ENCODE measurements at regions not wholly inside any gene's neighbourhood (a gene's known extent, or its start where the extent isn't known, plus 50 kb on each side); places are given as distances from the start of the nearest gene placed in this dataset.

DNA sequence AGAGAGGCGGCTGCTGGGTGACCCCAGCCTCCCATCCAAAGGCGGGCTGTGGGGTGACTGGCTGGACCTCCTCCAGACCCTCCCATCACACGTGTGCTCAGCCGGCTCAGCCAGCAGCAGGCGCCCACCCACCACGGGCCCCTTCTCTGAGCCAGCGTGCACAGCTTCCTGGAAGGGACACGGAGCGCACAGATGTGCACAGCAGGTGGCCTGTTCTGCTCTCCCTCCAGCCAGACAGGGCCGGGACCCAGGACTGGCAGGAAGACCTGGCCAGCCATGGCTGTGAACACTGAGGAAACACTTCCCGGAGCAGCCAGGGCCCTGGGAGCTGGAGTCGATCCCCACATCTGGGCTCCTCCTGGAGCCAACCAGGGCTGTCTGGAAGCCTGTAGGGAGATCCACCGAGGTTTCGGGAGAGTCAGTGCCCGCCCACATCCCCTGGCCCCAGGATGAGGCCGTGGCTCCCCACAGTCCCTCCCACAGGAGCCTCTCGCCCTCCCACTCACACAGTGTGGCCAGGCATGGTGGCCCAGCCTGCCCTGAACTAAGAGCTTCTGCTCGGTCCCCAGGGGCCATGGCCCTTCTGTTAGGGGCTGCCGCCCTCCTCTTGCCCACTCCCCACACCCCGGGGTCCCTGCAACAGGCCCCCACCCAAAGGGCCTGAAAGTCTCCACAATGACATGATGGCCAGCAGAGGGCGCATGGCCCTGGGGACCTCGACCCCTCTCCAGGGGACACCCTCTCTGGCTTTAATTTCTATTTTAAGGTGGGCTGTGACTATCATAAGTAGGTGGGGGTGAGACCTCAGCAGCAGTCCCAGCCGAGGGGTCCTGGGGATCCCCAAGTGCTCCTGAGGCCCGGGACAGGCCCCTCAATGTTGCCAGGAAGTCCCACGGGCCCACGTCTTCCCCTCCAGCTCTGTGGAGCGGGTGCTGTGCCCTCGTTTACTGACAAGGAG lies 90.6 kb upstream of the FGF3 start:
- no peak for DNase-seq (ENCODE audit: insufficient read length, low spot score)
- FAIRE-seq = no peak
- TF ChIP-seq POLR2AphosphoS5 (IDR thresholded peaks at IDR 0.05; ENCODE audit: low read depth, low read length) (no peak), PAX5 (IDR thresholded peaks at IDR 0.05; ENCODE audit: insufficient read depth, low read length, severe bottlenecking) (no peak), TAF1 (IDR thresholded peaks at IDR 0.05; ENCODE audit: low read depth, low read length) (no peak), POLR2A (IDR thresholded peaks at IDR 0.05; ENCODE audit: low read depth, low read length) (no peak), SPI1 (IDR thresholded peaks at IDR 0.05; ENCODE audit: low read depth, low read length) (no peak), POU2F2 (IDR thresholded peaks at IDR 0.05; ENCODE audit: low read depth, low read length) (no peak)

DNA sequence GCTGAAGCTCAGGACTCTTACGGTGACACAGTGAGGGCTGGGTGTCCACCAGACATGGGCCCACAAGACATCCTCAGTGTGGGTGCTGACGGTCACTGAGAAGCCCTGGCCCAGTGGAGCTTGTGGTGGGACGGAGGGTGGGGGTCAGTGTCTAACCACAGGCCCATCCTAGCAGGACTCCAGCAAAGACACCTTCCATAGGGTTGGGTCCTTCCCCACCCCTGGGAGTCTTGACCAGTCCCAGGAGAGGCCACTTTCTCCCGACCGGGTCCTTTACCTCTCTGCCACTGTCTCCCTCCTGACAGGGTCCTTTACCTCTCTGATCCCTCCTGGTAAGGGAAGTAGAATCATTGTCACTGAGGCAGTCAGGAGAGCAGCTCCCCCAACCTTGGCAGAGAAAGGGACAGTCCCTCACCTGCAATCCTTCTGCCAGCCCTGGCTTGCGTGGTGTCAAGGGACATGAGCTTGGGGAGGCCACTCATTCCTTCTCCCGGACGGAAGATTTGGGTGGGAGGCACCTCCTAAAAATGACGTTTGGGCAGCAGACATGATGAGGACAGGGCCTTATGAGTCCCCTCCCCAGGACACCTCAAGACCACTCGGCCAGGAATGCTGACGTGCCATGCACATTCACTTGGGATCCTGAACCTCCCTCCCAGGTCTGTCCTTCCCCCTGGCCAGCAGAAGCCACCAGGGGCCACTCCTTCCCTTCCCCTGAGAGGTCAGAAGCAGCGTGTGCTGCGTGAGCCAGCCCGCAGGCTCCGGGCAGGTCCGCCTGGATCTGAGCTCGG lies 91.5 kb upstream of the FGF3 start:
- FAIRE-seq (no peak), DNase-seq (ENCODE audit: insufficient read length, low spot score) (no peak)
- TF ChIP-seq POLR2A (IDR thresholded peaks at IDR 0.05; ENCODE audit: low read depth, low read length) (no peak), POLR2AphosphoS5 (IDR thresholded peaks at IDR 0.05; ENCODE audit: low read depth, low read length) (no peak), POU2F2 (IDR thresholded peaks at IDR 0.05; ENCODE audit: low read depth, low read length) (no peak), SPI1 (IDR thresholded peaks at IDR 0.05; ENCODE audit: low read depth, low read length) (no peak), TAF1 (IDR thresholded peaks at IDR 0.05; ENCODE audit: low read depth, low read length) (no peak), PAX5 (IDR thresholded peaks at IDR 0.05; ENCODE audit: insufficient read depth, low read length, severe bottlenecking) (no peak)

DNA sequence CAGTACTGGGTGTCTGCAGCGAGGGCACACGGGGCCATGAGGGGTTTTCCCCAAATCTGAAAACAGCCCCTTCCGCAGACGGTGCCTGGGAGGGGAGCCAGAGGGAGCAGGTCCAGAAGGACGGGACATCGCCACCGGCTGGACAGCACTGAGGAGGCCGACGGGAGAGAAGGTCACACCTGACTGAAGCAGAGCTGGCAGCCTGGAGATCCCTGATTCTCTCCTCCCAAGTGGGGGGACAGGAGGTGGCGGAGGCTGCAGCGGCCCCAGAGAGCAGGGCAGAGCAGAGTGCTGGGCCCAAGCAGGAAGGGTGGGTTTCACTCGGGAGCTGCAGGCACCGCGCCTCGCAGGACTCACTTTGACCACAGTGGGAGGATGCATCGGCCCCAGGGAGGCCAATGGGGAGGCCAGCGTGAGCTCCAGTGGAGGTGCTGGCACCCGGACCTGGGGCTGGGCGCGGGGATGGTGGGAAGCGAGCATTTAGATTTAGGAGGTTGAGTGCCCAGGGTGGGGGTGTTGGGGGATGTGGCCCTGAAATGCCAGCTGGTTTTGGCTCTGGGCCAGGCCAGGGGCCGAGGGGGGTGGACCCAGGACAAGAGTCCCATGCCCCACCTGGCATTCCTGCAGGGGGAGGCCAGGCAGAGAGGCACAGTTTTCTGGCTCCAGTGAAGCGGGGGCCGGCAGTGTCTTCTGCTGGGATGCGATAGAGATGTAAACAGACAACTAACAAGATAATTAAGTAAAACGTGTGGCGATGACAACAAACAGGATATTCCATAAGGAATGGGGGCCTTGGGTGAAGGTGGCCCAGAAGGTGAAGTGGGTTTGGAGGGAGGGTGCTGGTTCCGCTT lies 92.3 kb upstream of the FGF3 start:
- TF ChIP-seq POLR2AphosphoS5 (IDR thresholded peaks at IDR 0.05; ENCODE audit: low read depth, low read length) (no peak), TAF1 (IDR thresholded peaks at IDR 0.05; ENCODE audit: low read depth, low read length) (no peak), POLR2A (IDR thresholded peaks at IDR 0.05; ENCODE audit: low read depth, low read length) (no peak), POU2F2 (IDR thresholded peaks at IDR 0.05; ENCODE audit: low read depth, low read length) (no peak), PAX5 (IDR thresholded peaks at IDR 0.05; ENCODE audit: insufficient read depth, low read length, severe bottlenecking) (no peak), SPI1 (IDR thresholded peaks at IDR 0.05; ENCODE audit: low read depth, low read length) (no peak)
- no peak for FAIRE-seq

DNA sequence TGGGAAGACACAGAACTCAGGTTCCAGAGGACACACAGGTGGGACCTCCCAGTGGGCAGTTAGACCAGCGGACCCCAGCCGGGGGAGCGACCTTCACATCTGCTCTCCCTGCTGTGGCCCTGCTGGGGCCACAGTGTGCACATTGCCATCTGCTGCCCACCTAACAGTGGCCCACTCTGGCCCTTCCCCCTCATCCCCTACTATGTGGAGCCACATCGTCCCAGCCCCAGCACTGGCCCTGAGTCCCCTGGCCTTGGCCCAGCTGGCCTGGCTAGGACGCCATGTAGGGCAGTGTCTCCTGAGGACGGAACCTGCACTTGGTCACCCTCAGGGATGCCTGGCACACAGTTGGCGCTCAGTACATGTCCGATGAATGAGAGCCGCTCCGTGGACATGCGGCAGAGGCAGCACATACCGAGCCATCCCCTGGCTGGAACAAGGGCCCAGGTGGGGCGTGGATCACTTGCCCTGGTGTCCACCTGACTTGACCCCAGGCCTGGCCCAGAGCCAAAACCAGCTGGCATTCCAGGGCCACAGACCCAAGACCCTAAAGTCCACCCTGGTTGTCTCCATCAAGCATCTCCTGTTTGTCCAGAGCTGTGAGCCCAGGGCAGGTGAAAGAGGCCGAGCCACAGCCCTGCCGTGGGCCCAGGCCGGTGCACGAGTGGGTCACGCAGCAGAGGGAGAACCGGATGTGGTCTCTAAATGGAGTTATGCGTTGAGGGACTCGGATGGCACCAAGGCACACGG lies 93.1 kb upstream of the FGF3 start:
- DNase-seq (ENCODE audit: insufficient read length, low spot score) = no peak
- TF ChIP-seq PAX5 (IDR thresholded peaks at IDR 0.05; ENCODE audit: insufficient read depth, low read length, severe bottlenecking) (no peak), POLR2AphosphoS5 (IDR thresholded peaks at IDR 0.05; ENCODE audit: low read depth, low read length) (no peak)
- no peak for FAIRE-seq

More for the DNA sequence above, 92.3 kb upstream of the FGF3 start:
- no peak for DNase-seq (ENCODE audit: insufficient read length, low spot score)

DNA sequence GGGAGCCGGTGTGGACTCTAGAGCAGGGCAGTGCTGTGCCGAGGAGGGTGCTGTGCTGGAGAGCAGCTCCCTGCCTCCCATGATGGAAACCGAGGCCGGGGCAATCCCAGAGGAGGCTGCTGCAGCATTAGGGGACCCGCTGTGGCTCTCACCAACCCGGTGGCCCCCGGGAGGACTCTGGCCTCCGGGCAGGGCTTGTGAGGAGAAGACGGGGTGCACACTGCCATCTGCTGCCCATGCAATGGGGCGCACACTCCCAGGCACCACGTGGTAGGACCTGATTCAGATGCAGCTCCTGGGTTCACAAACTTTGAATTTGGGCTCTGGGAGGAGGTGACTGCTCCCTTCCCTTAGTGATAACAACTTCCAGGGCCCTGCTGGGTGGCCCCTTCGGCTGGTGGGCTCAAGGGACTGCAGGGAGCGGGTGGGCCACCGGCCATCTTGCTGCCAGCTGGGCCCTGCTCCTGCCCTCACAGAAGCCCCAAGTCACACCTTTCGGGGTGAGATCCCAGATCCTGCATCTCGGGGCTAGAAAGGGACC lies 93.8 kb upstream of the FGF3 start:
- DNase-seq (ENCODE audit: insufficient read length, low spot score) (no peak), FAIRE-seq (no peak)
- no peak for TF ChIP-seq PAX5 (IDR thresholded peaks at IDR 0.05; ENCODE audit: insufficient read depth, low read length, severe bottlenecking)
- TF ChIP-seq POLR2AphosphoS5 (IDR thresholded peaks at IDR 0.05; ENCODE audit: low read depth, low read length) = no peak
- no peak for TF ChIP-seq POU2F2 (IDR thresholded peaks at IDR 0.05; ENCODE audit: low read depth, low read length)
- no peak for TF ChIP-seq POLR2A (IDR thresholded peaks at IDR 0.05; ENCODE audit: low read depth, low read length)
- TF ChIP-seq SPI1 (IDR thresholded peaks at IDR 0.05; ENCODE audit: low read depth, low read length) = no peak
- TF ChIP-seq TAF1 (IDR thresholded peaks at IDR 0.05; ENCODE audit: low read depth, low read length) = no peak

DNA sequence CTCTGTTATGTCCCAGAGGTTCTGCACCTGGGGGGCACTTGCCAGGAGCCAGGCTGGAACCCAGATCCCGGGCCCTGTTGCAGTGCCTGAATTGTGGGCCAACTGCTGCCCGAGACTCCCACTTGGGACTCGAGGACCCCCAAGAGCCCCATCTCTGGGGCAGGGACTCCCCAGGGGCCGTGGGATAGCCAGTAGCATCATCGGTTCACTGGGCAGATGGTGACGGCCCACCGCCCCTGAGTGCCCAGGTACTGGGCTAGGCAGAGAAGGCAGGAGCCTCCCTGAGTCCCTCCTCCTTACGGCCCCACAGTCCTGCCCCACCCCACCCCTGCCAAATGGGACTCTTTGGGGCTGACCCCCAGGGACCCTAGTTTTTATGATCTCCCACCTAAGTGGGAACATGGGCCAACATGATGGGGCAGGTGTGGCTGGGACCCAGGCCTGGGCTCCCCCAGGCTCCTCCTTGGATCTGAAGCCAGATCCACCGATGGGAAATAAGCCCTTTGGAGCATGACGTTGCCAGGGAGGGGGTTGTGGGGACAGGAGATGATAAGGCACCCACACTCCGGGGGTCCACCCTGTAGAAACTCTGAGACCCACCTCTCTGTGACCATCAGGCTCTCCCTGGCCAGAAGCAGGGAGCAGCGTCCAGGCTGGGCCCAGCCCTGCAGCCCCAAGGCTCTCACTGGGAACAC lies 94.5 kb upstream of the FGF3 start:
- DNase-seq (ENCODE audit: insufficient read length, low spot score) = no peak
- no peak for FAIRE-seq
- TF ChIP-seq POU2F2 (IDR thresholded peaks at IDR 0.05; ENCODE audit: low read depth, low read length) (no peak), TAF1 (IDR thresholded peaks at IDR 0.05; ENCODE audit: low read depth, low read length) (no peak), PAX5 (IDR thresholded peaks at IDR 0.05; ENCODE audit: insufficient read depth, low read length, severe bottlenecking) (no peak), SPI1 (IDR thresholded peaks at IDR 0.05; ENCODE audit: low read depth, low read length) (no peak), POLR2A (IDR thresholded peaks at IDR 0.05; ENCODE audit: low read depth, low read length) (no peak), POLR2AphosphoS5 (IDR thresholded peaks at IDR 0.05; ENCODE audit: low read depth, low read length) (no peak)

DNA sequence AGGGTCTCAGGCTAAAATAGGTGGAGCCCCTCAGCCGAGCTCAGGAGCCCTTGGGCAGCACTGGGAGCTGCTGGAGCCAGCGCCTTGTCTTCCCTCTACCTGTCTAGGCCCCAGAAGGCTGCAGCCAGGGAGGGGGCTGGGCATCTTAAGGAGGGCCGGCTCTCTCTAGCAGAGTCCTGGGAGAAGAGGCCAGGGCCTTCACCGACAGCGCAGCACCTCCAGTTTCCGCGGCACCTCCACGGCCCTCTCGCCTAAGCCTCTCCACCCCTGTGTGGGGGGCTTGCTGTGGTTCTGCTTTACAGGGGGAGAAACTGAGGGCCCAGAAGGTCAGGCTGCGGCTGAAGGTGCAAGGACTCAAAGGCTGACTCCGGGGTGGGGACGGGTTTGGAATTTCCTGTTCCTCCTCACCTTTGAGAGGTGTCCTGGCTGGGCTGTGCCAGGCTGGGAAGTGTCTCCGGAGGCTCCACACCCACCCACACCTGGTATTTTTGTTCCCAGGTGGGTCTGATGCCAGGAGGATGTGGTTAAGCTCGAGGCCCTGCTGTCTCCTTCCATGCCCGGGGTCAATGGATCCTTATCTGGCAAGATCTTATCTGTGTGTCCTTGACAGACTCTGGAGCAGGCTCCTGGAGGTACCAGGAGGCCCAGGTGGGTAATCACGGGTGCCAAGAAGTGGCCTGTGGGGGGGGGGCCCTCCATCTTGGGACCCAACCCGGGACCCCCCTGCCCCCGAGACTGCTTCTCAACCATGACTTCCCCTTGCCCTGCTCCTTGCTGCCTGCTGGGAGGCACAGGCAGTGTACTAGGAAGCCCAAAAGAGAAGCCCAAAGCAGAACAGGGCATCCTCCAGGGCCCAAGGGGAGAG lies 95.3 kb upstream of the FGF3 start:
- no peak for FAIRE-seq
- TF ChIP-seq POLR2AphosphoS5 (IDR thresholded peaks at IDR 0.05; ENCODE audit: low read depth, low read length) = no peak
- TF ChIP-seq POLR2A (IDR thresholded peaks at IDR 0.05; ENCODE audit: low read depth, low read length) = no peak
- no peak for DNase-seq (ENCODE audit: insufficient read length, low spot score)

Measured in GM12891 (cell line).